ENCODE measurements at regions not wholly inside any gene's neighbourhood (a gene's known extent, or its start where the extent isn't known, plus 50 kb on each side); places are given as distances from the start of the nearest gene placed in this dataset.
"Not testable (repeated sequence)": the region's sequence is repeated elsewhere in the genome, so short reads cannot be mapped to it uniquely, and the experiment has no call there.

DNA sequence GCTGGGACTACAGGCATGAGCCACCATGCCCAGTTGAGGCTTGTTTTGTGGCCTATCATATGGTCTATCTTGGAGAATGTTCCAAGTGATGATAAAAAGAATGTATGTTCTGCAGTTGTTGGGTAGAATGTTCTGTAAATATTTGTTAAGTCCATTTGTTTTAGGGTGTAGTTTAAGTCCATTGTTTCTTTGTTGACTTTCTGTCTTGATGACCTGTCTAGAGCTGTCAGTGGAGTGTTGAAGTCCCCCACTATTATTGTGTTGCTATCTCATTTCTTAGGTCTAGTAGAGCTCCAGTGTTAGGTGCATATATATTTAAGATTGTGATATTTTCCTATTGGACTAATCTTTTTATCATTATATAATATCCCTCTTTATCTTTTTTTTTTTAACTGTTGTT, 284.3 kb upstream of the EXOC2 start:
- not testable (repeated sequence) for DNase-seq

- DNase-seq, result no peak
Measured at GRCh38 chr6:971981-972640, 279.2 kb upstream of the EXOC2 start.

- no peak for DNase-seq
Measured at GRCh38 chr6:968791-969190, 275.9 kb upstream of the EXOC2 start.

DNA sequence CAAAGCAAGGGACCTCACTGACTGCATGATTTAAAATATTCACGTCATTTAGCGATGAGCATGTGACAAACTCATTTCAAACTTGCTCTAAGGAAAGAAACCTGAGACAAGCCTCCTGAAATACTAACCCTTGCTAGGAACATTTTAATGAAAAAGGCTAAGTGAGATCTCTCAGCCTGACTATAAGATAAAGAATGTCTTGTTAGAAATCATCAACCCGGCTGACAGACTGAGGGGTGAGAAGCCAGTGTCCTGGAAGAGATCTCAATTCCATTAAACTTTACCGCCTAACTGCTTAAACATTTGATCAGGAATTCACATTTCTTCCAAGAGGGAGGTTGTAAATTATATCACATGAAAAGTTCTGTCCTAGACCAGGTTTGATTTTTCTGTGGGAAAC, 274.8 kb upstream of the EXOC2 start:
- DNase-seq, result no peak

DNA sequence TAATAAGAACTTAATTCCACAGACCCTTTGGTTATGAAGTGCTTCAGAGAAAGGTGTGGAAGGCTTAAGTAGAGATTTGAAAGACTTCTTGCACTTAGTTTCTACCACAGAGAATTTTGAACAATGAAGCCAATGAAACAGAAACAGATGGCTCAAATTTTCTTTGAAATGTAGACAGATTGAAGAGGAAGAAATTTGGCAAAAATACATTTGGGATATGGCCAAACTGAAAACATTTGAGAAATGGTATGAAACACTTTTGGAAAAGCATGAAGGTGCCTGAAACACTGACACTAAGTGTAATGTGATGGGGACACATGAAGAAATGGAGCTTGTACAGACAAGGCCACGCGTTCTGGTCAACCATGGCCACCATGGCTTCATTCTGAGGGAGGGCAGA, 272.4 kb upstream of the EXOC2 start:
- DNase-seq, result no peak

GRCh38 chr6:963456-963855, 270.5 kb upstream of the EXOC2 start:
- DNase-seq, result no peak

DNA sequence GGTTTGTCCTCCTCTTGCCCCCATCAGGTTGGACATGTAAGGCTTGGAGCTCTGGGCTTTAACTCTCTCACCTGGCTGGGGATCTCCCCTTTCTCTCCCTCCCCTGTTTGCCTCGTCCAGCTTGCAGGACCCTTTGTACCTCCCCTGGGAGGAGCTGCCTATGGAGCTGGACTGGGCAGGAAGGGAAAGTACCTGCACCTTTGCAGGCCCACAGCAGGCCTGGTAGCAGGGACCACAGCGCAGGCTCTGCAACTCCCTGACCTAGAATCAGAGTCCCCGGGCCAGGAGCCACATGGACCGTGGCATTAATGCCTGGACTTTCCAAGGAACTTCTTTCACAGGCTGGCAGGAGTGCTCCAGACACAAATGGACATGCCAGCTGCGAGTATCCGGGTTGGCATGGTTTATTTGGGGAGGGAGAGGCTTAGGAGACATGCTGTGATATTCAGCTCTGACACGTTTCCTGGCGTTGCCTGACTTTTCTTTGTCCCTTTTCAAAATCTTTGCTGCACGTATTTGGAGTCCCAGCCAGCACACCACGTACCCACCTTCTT, 268.5 kb upstream of the EXOC2 start:
- DNase-seq, result no peak

DNA sequence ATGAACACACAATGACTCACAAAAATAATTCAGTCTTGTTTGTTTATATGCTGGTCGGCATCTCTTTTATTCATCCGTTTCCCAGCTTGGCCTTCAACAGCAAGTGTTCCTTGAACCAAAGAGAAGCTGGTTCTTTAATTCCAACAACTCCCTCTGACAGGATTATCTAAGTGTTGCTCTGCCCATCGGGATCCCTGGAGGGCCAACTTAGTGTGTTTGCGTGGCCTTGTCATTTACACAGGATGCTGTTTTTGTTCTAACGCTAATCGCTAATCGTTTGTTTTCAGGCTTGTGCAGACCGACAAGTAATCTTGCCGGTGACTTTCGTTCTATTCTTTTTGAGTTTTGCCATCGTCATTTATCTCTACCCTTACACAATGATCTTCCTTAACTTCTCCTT, 267.4 kb upstream of the EXOC2 start:
- no peak for DNase-seq

DNA sequence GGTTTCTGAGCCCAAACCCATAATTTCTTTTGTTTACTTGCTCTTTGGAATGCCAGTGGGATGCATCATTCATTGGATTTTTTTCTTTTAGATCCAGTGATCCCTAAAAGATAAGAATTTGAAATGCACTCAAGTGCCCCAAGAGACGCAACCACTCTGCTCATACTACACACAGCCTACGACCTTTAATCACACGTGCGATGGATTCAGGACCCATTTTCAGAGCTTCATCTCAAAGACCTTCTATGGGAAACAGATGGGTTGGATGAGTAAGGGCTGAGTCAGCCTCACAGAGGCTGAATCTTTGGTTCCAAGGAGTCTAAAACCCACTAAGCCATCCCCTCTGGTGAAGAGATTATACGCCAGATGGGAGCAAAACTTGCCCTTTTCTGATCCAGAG, 265.5 kb upstream of the EXOC2 start:
- DNase-seq, result no peak

GRCh38 chr6:951399-952181, 258.7 kb upstream of the EXOC2 start:
- no peak for DNase-seq

- no peak for DNase-seq
Measured at GRCh38 chr6:947235-947934, 254.4 kb upstream of the EXOC2 start.

GRCh38 chr6:946546-946945, 253.6 kb upstream of the EXOC2 start:
- DNase-seq, result no peak

GRCh38 chr6:939526-940252, 246.8 kb upstream of the EXOC2 start:
- DNase-seq, result no peak

DNA sequence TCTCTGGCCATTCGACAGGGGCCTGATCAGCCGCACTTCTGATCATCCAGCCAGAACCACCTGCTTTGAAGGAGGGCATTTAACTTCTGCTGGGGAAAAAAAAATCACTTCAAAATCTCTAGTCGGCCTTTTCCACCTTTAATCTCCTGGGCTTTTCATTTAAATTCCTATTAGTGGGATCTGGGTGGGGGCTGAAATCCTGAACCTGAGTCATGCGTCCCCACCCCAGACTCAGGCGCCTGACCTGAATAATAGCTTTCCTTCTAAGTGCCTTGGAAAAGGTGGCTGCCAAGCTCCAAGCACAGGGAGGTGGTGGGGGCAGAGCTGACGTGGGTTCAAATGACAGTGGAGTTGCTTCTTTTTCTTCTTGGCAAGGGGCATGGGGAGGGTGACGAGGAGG, 246.0 kb upstream of the EXOC2 start:
- no peak for DNase-seq

GRCh38 chr6:938271-938905, 245.4 kb upstream of the EXOC2 start:
- DNase-seq, result no peak

- no peak for DNase-seq
Measured at GRCh38 chr6:935582-935981, 242.6 kb upstream of the EXOC2 start.

DNA sequence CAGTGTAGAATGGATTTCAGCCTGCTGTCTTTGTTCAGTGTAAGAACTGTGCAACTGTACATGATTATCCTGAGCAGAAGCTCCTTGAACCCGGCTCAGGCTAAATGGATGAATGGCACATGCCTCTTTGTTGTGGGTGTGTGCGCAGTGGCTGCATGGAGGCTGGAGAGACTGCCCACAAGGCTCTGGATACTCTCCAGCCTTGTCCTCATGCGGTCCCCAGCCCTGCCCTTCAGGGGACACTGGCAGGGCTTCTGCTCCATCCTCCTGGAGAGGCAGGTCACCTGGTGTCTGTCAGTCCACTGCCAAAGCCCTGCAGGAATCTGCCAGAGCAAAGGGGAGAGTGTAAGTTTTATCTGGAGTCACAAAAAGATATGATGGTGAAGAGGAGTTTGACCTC, 241.7 kb upstream of the EXOC2 start:
- DNase-seq, result no peak

DNA sequence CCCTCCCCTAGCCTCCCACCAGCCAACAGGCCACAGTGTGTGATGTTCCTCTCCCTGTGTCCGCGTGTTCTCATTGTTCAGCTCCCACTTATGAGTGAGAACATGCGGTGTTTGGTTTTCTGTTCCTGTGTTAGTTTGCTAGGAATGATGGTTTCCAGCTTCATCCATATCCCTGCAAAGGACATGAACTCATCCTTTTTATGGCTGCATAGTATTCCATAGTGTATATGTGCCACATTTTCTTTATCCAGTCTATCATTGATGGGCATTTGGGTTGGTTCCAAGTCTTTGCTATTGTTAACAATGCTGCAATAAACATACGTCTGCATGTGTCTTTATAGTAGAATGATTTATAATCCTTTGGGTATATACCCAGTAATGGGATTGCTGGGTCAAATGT, 239.0 kb upstream of the EXOC2 start:
- not testable (repeated sequence) for DNase-seq

GRCh38 chr6:927157-927556, 234.2 kb upstream of the EXOC2 start:
- no peak for DNase-seq

DNA sequence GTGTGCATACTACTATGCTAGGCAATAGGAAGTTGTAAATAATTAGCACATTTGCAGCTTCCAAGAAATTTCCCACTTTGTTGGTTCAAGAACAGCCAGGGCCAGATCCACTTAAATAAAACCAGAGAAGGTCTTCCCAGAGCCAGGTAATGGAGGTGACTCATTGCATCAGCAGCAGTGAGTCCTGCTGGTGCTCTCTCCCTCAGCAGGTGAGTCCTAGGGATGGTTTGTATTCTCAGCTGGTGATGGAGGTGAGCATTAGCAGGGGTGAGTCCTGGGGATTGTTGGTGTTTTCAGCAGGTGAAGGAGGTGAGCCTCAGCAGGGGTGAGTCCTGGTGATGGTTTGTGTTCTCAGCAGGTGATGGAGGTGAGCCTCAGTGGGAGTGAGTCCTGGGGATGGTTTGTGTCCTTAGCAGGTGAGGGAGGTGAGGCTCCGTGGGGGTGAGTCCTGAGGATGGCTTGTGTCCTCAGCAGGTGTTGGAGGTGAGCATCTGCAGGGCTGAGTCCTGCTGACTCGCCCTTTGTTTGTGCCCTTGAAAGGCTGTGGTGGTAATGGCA, 232.8 kb upstream of the EXOC2 start:
- no peak for DNase-seq

- no peak for DNase-seq
Measured at GRCh38 chr6:924661-925060, 231.7 kb upstream of the EXOC2 start.

DNA sequence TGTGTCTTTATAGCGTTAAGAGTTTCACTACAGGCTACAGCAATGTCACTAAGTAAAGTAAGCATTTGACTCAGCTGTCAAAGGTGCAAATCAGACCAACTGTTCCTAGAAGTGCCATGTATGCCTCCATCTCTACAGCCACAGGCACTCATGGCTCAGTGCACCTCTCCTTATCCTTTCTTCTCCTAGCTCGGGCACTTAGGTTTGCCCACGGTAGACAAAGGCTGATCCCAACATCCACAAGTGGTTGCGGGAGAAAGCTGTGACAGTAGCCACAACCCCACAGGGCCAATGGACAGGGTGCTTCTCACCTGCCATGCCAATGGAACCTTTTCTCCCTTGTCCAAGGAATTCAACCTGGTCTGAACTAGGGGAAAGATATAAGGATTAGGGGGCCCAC, 228.5 kb upstream of the EXOC2 start:
- DNase-seq, result no peak

Measured in activated CD4-positive, alpha-beta T cell treated with anti-CD3 and anti-CD28 coated beads, Interleukin-10, Interleukin-2, amounts not matched to agents 100 ng/mL and 50 ng/mL, durations not matched to agents 16 hours and 8 hours (primary cell).